GM18526 (cell line): ENCODE measurements at regions not wholly inside any gene's neighbourhood (a gene's known extent, or its start where the extent isn't known, plus 50 kb on each side); places are given as distances from the start of the nearest gene placed in this dataset.

Experiments
- POLR2A ChIP-seq: IDR thresholded peaks from 3 replicates; pipeline ENCODE4 v1.6.1; 2011; ENCODE audit not compliant: insufficient read length; ENCODE audit errors: extremely low read depth

DNA sequence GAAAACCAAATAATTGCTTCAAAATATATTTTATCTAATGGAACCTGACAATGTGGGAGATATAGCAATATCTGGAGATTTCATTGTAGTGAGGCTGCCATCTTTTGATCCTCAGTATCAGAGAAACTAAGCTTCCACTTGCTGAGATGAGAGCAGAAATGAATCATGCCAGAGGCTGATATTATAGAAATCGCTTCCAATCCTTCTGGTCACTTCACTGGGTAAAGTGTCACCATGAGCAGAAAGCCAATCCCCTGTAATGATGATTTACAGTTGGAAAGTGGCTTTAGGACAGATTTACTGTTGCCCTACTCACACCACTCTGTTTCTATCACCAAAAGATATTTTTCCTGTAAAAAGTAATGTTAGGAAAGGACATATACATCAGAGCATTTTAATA lies 365.0 kb upstream of the VRK2 start:
- no peak for TF ChIP-seq POLR2A

DNA sequence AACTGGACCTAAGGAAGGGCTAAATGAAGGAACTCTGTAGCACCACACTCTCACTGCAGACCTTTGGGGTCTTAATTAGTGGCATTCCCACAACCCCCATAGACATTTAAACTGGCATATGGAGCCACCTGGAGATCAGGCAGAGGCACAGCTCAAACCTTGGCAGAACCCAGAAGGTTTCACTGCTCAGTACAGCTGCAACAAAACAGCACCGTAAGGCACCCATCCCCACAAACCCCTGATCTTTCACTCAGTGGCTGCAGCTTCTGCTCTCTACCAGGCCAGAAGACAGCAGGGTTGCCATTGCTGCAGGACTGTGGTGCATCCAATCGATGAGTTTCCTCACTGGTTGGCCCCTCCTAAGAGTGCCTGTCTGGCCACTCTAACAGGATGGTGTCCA lies 361.6 kb upstream of the VRK2 start:
- no peak for TF ChIP-seq POLR2A

DNA sequence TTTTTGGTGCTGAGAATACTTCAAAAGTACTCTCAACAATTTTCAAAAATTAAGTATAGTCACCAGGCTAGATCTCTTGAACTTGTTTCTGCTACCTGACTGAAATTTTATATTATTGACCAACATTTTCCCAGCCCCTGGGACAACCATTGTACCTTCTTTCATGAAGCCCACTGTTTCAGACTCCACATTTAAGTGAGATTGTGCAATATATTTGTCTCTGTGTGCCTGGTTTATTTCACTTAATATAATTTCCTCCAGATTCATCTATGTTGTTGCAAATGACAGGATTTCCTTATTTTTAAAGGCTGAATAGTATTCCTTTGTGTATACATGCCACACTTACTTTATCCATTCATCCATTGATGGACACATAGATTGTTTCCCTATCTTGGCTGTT lies 354.2 kb upstream of the VRK2 start:
- no peak for TF ChIP-seq POLR2A

DNA sequence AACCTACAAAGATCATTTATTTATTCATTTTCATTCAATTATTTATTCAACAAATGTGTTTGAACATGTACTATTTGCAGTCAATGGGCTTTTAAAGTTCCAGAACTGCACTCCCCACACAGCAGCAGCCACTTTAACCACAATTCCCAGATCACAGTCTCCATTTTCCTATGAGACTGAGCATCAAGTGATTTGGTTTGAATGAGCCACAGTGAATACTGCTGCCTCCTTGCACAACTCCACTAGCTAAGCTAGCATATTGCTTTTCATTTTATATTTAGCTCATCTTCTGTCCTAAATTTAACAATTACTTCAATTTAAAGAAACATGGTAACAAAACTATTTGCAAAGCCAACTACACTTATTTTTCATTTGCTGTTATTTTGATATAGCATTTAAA lies 353.4 kb upstream of the VRK2 start:
- no peak for TF ChIP-seq POLR2A

DNA sequence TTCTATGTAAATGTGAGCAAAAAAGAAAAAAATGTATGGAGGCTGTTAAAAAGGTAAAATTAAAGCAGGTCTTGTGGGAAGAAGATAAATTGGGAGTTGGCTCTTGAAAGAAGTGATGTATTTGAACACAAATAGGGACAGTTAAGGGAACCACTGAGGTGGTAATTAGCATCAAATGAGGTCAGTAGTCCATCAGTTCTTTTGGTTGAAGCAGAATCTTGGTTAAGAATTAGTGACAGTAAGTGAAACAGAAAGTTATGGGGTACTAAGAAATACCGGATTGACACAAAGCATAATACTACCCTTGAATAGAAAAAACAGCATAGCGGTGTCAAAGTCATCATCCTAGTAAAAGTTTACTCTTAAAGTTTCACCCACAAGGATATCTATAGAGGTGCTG lies 352.6 kb upstream of the VRK2 start:
- TF ChIP-seq POLR2A: no peak

DNA sequence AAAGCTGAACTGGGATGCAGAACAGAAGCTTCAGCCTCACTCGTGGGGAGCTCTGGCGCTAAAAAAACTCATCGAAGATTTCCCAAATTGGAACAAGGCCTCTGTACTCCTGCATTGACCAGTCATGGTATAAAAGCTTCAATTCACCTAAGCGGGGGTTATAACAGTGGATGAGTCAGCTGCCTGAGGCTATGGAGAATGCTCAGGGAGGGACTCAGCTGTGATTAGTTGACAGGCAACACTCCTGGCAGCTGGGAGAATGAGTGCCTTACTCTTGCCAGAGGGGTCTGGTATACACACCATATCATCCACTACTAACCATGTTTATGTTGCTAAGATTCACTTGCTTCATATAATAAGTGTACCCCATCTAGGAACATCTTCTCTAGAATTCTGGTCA lies 350.6 kb upstream of the VRK2 start:
- no peak for TF ChIP-seq POLR2A

DNA sequence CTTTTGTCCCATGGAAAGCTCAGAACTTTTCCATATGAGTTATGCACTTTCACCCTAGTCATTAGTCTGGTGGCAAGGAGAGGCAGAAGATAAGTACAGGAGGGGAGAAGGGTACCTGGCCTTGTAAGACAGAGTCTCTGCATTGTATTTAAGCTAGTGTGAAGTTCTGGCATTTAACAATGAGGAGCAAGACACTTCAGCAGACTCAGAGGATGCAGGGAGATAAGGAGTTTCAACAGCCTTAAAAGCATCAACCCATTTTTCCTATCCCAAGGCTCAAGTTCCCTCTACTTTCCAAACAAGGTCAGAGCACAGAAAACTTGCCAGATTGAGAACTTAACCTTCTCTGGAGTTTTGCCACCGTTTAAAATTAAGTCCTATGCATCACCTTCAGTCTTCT lies 348.2 kb upstream of the VRK2 start:
- no peak for TF ChIP-seq POLR2A

DNA sequence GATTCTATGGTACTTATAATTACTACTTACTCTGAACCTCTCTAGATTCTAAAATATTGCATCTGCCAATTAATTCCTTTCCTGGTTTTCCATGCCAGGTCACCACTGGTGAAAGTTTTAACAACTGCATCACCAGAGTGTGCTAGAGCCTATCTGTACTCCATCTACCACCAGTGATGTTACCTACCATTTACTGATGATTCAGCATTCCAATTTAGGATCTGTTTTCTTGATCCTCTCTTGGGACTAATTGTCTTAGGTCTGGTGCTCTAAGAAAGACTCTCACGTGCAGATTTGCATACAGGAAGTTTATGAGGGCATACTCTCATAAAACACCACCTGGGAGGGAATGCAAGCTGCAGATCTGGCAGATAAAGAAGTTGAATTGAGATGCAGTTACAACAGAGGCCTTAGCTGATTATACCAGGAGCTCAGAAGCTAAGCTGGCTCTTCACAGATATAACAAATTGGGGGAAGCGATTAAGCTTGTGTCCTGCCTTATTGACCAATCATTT lies 347.6 kb upstream of the VRK2 start:
- TF ChIP-seq POLR2A: no peak

DNA sequence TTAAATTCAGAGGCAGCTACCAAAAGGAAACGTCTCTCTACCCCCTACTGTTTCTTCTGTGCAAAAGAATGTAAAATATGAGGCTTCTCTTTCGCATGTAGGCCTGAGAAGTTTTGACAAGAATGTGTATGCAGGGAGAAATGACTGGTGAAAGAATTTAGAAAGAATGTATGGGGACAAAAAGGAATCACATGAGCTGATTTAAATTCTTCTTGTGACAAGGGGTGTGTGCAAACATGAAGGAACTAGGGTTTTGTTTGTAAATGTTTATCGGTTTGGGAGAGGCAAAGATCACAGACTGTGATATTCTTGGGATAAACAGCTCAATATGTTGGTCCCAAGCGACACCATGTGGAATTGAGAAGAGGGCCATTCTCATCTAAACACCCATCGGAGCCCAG lies 345.2 kb upstream of the VRK2 start:
- no peak for TF ChIP-seq POLR2A

DNA sequence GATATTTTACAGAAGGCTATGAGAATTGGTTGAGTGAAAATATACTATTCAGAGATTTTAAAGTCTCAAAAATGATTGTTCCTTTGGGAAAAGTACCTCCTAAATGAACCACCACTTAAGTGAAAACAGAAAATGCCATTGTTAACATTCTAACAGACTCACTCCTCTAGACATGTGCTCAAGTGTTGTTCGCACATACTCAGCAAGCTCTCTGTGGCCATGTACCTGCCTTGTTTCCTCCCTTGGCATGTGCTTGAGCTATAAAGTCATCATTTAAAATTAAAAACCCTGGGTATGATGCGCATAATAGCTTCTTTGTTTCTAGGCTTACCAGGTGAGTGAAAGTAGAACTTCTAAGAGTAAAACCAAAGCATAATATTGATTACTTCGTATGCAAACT lies 343.2 kb upstream of the VRK2 start:
- TF ChIP-seq POLR2A: no peak

DNA sequence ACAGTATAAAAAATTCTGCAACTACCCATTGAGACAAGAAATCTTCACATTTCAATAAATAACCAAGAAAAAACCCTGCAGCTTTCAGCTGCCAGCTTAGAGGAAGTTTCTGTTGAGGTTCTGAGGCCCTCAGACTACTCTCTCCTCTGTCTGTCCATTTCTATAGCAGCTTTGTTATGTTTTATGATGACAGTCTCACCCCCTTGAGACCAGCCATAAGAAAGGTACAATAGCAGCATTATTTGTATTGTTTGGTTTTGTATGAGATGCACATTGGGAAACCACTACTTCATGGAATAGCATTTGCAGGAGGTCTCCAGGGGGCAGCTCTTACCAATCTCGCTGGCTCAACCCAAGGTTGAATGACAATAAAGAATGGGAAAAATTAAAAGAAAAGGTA lies 334.6 kb upstream of the VRK2 start:
- no peak for TF ChIP-seq POLR2A

DNA sequence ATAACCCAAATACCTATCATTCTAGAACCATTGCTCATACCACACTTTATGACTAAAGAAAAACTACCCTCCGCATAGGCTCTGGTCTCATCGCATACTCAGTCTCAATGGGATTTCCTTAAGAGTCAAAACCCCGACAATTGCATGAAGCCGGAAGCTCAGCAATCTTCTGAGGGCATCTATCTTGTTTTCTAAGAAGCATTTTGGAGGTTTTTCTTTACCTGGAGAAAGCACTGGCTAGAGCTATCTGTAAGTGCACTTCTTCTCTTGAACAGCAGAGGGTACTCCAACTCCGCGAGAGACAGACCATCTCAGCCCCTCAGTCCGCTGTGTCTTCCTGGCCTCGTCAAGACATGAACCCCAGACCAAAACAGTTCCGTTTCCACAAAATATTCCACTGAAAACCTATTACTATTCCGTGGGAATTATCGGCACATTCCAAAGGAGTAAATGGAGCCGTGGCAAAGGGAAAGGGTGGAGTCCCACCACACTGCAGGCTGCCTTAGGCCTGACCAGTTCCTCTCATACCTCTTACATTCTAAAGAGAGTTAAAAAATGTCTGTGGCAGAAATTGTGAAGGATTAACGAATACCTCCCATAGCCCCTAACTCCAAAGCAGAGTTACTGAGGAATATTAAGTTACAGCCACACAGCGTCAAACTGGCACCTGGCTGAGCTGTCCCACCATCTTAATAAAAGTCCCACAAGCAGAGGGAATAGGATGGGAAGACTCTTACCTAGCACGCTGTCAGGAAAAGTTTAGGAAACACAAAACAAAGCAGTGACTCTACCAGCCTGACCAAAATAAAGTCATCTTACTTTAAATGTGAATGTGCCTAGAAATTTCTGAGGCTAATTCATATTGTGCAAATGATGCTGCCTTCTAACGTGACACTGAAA lies 325.6 kb upstream of the VRK2 start:
- TF ChIP-seq POLR2A: no peak

DNA sequence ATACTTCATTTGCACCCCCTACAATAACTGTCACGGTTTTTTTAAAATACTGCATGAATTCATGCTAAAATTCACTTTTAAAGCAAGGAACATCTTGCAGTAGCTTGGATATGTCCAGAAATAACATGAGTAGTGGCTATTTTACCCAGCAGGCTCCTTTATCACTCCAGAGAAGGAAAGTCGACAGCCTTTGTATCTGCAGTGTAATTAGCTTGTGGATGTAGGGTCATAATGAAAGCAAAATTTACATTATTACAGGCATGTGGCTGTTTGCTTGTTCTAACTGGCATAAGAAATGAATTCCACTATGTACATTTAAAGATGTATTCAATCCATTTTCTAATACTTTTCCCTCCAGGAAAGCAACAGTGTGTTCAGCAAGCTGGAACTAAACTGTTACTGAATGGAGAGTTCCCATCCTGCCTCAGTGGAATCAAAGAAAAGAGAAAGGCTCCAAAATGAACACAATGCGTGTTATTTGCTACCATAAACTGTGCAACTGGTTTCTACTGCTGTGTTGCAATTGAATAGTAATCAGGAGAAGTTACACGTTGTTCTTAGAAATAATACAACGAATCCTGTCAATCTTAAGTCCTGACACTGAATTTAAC lies 321.2 kb upstream of the VRK2 start:
- TF ChIP-seq POLR2A: no peak

DNA sequence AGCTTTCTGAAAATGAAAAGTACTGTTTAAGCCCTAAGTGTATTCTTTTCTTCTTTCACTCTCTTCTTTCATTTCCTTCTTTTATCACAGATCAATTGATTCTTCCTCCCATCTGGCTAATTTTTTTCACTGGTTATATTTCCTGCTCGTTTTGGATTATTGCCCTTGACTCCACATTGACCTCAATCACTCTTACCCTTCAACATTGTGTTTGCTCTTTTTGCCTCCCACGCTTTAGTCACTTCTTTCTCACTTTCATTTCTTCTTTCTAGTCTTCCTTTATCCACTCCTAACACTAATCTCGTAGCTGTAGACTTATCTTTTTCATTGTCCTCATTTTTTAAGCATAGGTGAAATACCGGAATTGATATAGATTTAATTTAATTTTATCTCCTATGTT lies 320.3 kb upstream of the VRK2 start:
- TF ChIP-seq POLR2A: no peak

DNA sequence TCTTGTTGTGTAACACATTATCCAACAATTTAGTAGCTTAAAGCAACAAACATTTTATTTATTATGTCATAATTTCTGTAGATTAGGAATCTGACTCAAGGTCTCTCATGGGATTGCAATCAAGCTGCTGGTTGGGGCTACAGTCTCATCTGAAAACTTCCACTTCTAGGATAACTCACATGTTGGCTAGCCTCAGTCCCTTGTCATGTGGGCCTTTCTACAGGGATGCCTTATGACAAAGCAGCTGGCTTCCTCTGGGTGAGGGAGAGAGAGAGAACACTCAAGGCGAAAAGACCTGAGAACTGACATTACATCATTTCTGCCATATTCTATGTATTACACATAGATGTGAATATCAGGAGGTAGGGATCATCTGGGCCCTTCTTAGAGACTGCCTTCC lies 317.9 kb upstream of the VRK2 start:
- no peak for TF ChIP-seq POLR2A

DNA sequence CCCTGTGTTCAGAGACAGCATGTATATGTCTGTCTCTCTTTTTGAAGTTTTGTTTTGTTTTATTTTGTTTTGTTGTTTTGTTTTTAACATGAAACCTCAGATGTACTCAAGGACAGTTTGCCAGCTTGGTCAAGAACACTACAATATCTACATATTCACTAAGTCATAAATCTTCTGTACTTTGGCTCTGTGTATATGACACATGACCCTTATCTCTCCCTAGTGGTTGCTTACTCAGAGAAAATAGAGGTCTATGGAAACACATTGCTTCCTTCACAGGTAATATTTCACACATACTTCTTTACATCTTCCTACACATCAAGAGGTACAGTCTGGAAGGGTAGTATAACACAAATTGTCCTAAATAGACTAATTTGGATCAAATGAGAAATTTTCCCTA lies 312.6 kb upstream of the VRK2 start:
- no peak for TF ChIP-seq POLR2A

DNA sequence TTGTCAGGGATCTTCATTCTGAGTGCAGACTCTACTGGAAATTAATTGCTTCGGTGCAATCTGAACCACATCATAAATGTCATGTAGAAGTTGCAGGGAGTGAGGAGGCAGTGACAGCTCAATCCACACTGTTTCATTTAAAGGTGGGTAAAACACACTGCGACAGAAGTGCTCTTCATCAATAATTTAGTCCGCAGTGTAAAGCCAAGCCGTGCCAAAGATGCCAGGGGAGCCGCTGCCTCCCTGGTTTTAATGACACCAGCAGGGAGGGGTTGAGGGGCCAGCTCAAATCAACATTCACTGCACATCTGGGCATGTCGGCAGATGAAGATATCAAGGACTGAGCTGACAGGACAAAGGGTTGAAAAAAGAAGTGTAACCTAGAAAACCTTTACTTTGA lies 305.7 kb upstream of the VRK2 start:
- TF ChIP-seq POLR2A: no peak

DNA sequence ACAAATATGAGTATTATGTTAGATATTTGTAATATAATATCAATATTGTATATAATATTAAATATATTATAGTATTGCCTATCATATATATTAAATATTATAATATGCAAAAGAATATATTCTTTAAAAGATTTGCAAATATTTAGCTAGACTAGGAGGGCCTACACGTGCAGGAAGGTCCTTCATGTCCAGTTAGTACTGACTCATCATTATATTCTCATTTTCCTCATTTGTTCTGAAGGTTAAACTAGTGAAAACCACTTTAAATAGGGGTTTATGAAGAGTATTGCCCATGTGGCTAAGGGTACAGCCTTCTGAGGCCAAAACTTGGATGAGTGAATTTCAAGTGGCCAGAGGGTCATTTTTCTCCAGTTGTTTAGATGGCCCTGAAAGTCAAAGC lies 293.0 kb upstream of the VRK2 start:
- no peak for TF ChIP-seq POLR2A
